NCI-H2227 (cell line): ENCODE measurements at regions not wholly inside any gene's neighbourhood (a gene's known extent, or its start where the extent isn't known, plus 50 kb on each side); places are given as distances from the start of the nearest gene placed in this dataset.

Source experiments
- DNase-seq: peaks from one replicate; lab custom pipeline; 2025; ENCODE audit not compliant: unreplicated experiment; lab: John Stamatoyannopoulos, UW

- no peak for DNase-seq
Observed at GRCh38 chr18:54531402-54532065, 59.5 kb upstream of the DYNAP start.

- no peak for DNase-seq
Observed at GRCh38 chr18:54532222-54532621, 58.8 kb upstream of the DYNAP start.

DNA sequence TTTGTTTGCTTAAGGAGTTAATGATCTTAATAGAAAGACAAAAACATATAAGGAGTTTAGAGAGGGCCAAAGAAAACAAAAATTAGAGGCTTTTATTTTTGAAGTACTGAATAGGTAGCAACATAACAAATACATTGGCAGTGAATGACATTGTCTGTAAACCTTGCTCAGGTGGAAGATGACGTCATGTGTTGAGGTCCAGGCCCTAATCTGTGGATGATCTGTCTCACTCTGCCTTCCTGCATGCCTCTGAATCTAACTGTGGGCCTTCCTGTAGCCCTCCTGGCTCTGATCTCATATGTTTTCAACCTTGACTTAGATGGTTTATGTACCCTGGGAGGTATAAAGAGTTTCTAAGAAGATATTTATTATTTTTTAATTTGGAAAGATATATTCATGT, 58.1 kb upstream of the DYNAP start:
- no peak for DNase-seq
